MM.1S (cell line): ENCODE measurements at regions not wholly inside any gene's neighbourhood (a gene's known extent, or its start where the extent isn't known, plus 50 kb on each side); places are given as distances from the start of the nearest gene placed in this dataset.

ENCODE experiments used
- DNase-seq: peaks from one replicate; pipeline ENCODE4 v3.0.0-alpha.2; 2015
- H2AFZ ChIP-seq: fragments of 300-600 bp; sonication (generic); 2 replicates; pipeline ENCODE4 v1.6.0; 2016; ENCODE audit warnings: antibody characterized with exemption, low read length
- H3F3A ChIP-seq: fragments of 300-600 bp; sonication (generic); 2 replicates; pipeline ENCODE4 v1.6.1; 2016; ENCODE audit warnings: mild to moderate bottlenecking, antibody characterized with exemption, low read length, moderate library complexity, mixed read lengths; ENCODE audit not compliant: insufficient read depth
- H3K27ac ChIP-seq: fragments of 300-600 bp; sonication (generic); 2 replicates; pipeline ENCODE4 v1.5.1; 2016; ENCODE audit warnings: mild to moderate bottlenecking, low read length
- H3K27me3 ChIP-seq: fragments of 300-600 bp; sonication (generic); replicated peaks from 2 replicates; pipeline ENCODE4 v1.6.0; 2016; ENCODE audit warnings: low read length; ENCODE audit not compliant: insufficient read depth
- H3K36me3 ChIP-seq: fragments of 300-600 bp; sonication (generic); replicated peaks from 2 replicates; pipeline ENCODE4 v1.6.1; 2016; ENCODE audit warnings: mild to moderate bottlenecking, low read length, mixed read lengths; ENCODE audit not compliant: insufficient read depth
- H3K4me1 ChIP-seq: fragments of 300-600 bp; sonication (generic); 2 replicates; pipeline ENCODE4 v1.6.1; 2016; ENCODE audit warnings: low read length, mixed read lengths
- H3K4me2 ChIP-seq: fragments of 300-600 bp; sonication (generic); 2 replicates; pipeline ENCODE4 v1.6.0; 2016; ENCODE audit warnings: low read depth, low read length
- H3K4me3 ChIP-seq: fragments of 300-600 bp; sonication (generic); 2 replicates; pipeline ENCODE4 v1.5.1; 2016; ENCODE audit warnings: low read length, mixed read lengths
- H3K79me2 ChIP-seq: fragments of 300-600 bp; sonication (generic); 2 replicates; pipeline ENCODE4 v1.6.1; 2016; ENCODE audit warnings: mixed run types, low read length, mixed read lengths
- H3K9ac ChIP-seq: fragments of 300-600 bp; sonication (generic); 2 replicates; pipeline ENCODE4 v1.6.1; 2016; ENCODE audit warnings: low read length, mixed read lengths
- H3K9me2 ChIP-seq: fragments of 300-600 bp; sonication (generic); replicated peaks from 2 replicates; pipeline ENCODE4 v1.6.1; 2016; ENCODE audit warnings: mild to moderate bottlenecking, low read length, mixed read lengths; ENCODE audit not compliant: insufficient read depth
- H3K9me3 ChIP-seq: fragments of 300-600 bp; sonication (generic); replicated peaks from 2 replicates; pipeline ENCODE4 v1.6.1; 2016; ENCODE audit warnings: mild to moderate bottlenecking, low read length, mixed read lengths; ENCODE audit not compliant: insufficient read depth
- H4K20me1 ChIP-seq: fragments of 300-600 bp; sonication (generic); 2 replicates; pipeline ENCODE4 v1.6.1; 2016; ENCODE audit warnings: mild to moderate bottlenecking, low read length, moderate library complexity, mixed read lengths; ENCODE audit not compliant: insufficient read depth
- EZH2 ChIP-seq: fragments of 300-600 bp; sonication (generic); optimal IDR thresholded peaks from 2 replicates; pipeline ENCODE3; 2017; ENCODE audit warnings: low read depth, mild to moderate bottlenecking, antibody characterized with exemption, low read length, mixed read lengths
- EZH2phosphoT487 ChIP-seq: fragments of 300-600 bp; sonication (generic); IDR thresholded peaks from 2 replicates; pipeline ENCODE4 v1.6.1; 2018; ENCODE audit warnings: antibody characterized with exemption, low read length
- TF ChIP-seq, protein P1 (sequence below): fragments of 300-600 bp; sonication (generic); IDR thresholded peaks from 2 replicates; pipeline ENCODE4 v1.5.1; 2016; ENCODE audit warnings: antibody characterized with exemption, low read length, mixed read lengths

DNA sequence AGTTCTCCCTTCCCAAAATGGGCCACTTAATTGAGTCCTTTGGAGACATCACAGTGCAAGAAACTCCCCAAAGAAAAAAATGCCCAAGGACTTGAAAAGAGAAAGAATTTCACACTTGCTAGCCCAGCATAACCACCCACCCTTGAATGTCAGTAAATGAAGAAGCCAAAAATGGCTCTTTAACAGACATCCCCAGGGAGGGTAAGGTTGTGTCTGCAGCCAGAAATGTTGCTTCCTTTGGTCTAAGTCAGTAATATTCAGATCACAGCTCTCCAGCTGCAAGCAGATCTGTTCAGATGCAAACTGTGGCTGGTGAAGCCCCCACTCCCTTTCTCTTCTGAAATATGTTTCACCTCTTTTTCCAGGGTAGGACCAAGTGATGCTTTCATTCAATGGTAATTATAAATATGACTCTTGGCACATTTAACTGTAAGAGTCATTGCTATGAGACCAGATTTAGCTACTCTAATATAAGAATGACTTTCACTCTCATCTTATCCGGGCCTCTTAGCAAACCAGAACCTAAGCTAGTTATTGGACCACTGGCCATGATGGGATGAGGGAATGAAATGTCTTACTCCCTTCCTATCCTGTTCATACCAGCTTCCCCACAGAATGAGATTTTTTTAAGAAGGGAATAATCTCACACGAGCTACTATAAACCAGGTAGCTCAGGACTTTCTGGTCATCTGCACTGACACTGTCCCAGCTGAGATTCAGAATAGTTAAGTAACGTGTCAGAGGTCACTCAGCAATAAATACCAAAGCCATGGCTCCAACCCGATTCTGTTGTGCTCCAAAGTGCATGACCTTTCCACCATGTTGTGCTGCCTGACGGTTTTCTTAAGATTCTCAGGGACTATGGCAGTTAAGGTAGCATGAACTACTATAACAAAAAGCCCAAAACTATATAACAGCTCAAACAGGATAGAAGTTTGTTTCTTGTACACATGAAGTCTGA is 234.1 kb downstream of the FOXO1 start:
- no peak overlapping the region for H3K9ac ChIP-seq
- H4K20me1 ChIP-seq: no peaks in the 10 kb centered on the region
- H3F3A ChIP-seq: no peaks in the 10 kb centered on the region
- H3K79me2 ChIP-seq: no peaks in the 10 kb centered on the region
- H3K9me2 ChIP-seq: no peaks in the 10 kb centered on the region
- no peaks in the 10 kb centered on the region for H3K9me3 ChIP-seq
- H3K4me2 ChIP-seq: no peak overlapping the region
- H3K27ac ChIP-seq: no peak overlapping the region
- no peak for DNase-seq
- no peak overlapping the region for H2AFZ ChIP-seq
- H3K36me3 ChIP-seq: no peaks in the 10 kb centered on the region
- H3K27me3 ChIP-seq: no peaks in the 10 kb centered on the region
- H3K4me1 ChIP-seq: no peaks in the 10 kb centered on the region
- no peak for TF ChIP-seq EZH2
- TF ChIP-seq, protein P1, sequence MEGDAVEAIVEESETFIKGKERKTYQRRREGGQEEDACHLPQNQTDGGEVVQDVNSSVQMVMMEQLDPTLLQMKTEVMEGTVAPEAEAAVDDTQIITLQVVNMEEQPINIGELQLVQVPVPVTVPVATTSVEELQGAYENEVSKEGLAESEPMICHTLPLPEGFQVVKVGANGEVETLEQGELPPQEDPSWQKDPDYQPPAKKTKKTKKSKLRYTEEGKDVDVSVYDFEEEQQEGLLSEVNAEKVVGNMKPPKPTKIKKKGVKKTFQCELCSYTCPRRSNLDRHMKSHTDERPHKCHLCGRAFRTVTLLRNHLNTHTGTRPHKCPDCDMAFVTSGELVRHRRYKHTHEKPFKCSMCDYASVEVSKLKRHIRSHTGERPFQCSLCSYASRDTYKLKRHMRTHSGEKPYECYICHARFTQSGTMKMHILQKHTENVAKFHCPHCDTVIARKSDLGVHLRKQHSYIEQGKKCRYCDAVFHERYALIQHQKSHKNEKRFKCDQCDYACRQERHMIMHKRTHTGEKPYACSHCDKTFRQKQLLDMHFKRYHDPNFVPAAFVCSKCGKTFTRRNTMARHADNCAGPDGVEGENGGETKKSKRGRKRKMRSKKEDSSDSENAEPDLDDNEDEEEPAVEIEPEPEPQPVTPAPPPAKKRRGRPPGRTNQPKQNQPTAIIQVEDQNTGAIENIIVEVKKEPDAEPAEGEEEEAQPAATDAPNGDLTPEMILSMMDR: no peak
- TF ChIP-seq EZH2phosphoT487: no peak
- no peak overlapping the region for H3K4me3 ChIP-seq

DNA sequence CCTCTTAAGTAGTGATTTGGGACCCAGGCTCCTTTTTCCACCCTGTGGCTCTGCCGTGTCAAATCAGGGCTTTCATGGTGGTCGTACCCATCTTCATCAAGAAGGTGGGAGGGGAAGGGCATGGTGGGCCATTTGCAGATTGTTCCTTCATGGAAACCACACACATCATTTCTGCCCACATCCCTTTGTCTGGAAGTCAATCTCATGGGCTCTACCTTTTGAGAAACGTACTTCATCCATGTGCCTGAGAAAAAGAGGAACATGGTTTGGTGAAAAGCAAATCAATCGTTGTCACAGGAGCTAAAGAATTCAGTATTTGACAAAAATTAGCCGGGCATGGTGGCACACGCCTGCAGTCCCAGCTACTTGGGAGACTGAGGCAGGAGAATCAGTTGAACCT is 233.4 kb downstream of the FOXO1 start:
- H3K9me3 ChIP-seq: no peaks in the 10 kb centered on the region
- H4K20me1 ChIP-seq: no peaks in the 10 kb centered on the region
- H3K9ac ChIP-seq: no peak overlapping the region
- H3K79me2 ChIP-seq: no peaks in the 10 kb centered on the region
- H3K9me2 ChIP-seq: no peaks in the 10 kb centered on the region
- no peaks in the 10 kb centered on the region for H3K27me3 ChIP-seq
- no peak overlapping the region for H3K27ac ChIP-seq
- H3F3A ChIP-seq: no peaks in the 10 kb centered on the region
- no peaks in the 10 kb centered on the region for H3K4me1 ChIP-seq
- H2AFZ ChIP-seq: no peak overlapping the region
- no peak for DNase-seq
- H3K4me2 ChIP-seq: no peak overlapping the region
- TF ChIP-seq EZH2: no peak
- H3K4me3 ChIP-seq: no peak overlapping the region
- H3K36me3 ChIP-seq: no peaks in the 10 kb centered on the region

DNA sequence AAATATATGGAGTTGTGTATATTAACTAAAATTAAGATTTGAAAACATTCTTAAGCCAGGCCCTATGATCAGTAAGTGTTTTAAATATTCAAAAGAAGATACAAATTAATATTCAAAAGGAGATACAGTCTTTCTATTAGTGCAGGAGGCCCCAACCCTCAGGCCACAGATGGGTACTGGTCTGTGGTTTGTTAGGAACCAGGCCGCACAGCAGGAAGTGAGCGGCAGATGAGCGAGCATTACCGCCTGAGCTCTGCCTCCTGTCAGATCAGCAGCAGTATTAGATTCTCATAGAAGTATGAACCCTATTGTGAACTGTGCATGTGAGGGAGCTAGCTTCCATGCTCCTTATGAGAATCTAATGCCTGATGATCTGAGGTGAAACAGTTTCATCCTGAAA is 232.9 kb downstream of the FOXO1 start:
- no peaks in the 10 kb centered on the region for H3K36me3 ChIP-seq
- no peaks in the 10 kb centered on the region for H3K9me3 ChIP-seq
- no peaks in the 10 kb centered on the region for H3K4me1 ChIP-seq
- H3F3A ChIP-seq: no peaks in the 10 kb centered on the region
- no peaks in the 10 kb centered on the region for H3K27me3 ChIP-seq
- H3K4me2 ChIP-seq: no peak overlapping the region
- no peaks in the 10 kb centered on the region for H3K9me2 ChIP-seq
- no peak overlapping the region for H3K27ac ChIP-seq
- DNase-seq: no peak
- H4K20me1 ChIP-seq: no peaks in the 10 kb centered on the region
- no peak overlapping the region for H3K4me3 ChIP-seq
- no peak for TF ChIP-seq EZH2phosphoT487
- no peak for TF ChIP-seq EZH2
- TF ChIP-seq, protein P1: no peak
- H3K9ac ChIP-seq: no peak overlapping the region
- no peaks in the 10 kb centered on the region for H3K79me2 ChIP-seq
- H2AFZ ChIP-seq: no peak overlapping the region
